K562 (cell line): ENCODE measurements at regions not wholly inside any gene's neighbourhood (a gene's known extent, or its start where the extent isn't known, plus 50 kb on each side); places are given as distances from the start of the nearest gene placed in this dataset.

Experiments
- ATAC-seq: fragments of 200-7000 bp; cut with Tn5 transposase; 3 replicates; pipeline ENCODE4 v1.9.1; 2020; ENCODE audit warnings: moderate library complexity
- BruUV-seq: library from RNA; stranded (reverse); fragments of 400-500 nt; replicated peaks from 2 replicates; lab custom pipeline; 2021; lab: Mats Ljungman, UMichigan
- CTCF ChIA-PET: fragments of 300-600 bp; formaldehyde crosslinking; extraction: SDS; loops from one replicate; lab custom pipeline; 2021; ENCODE audit warnings: low intra/inter-chr PET ratio; lab: Yijun Ruan, JAX
- POLR2A ChIA-PET: fragments of 300-600, 350-650 bp; sonication (Branson Sonifier 250); formaldehyde crosslinking; extraction: SDS; loops from one replicate; lab custom pipeline; 2021; ENCODE audit warnings: antibody characterized with exemption, inconsistent platforms; lab: Yijun Ruan, JAX
- DNase-seq, 4 experiments: peaks; one replicate each; pipeline versions ENCODE4 v3.0.0 to v3.0.0-alpha.2; 2011 to 2018; ENCODE audit warnings: low spot score in 3 of 4, mixed read lengths in 3 of 4; ENCODE audit errors: extremely low read depth in 1 of 4
- FAIRE-seq: peaks from 2 replicates; lab custom pipeline; 2011; peaks lifted over from hg19 to GRCh38; lab: Jason Lieb, UNC
- H2AFZ ChIP-seq: 2 replicates; pipeline ENCODE4 v1.6.0; 2011; ENCODE audit warnings: low read depth, low read length, control low read depth, inconsistent platforms
- H3K27ac ChIP-seq: fragments of 200-600 bp; 3 replicates; pipeline ENCODE4 v1.8.0; 2011; ENCODE audit warnings: low read depth, mild to moderate bottlenecking, control low read depth, inconsistent platforms, low read length, moderate library complexity, mixed read lengths; ENCODE audit errors: extremely low read depth
- H3K27me3 ChIP-seq, 2 experiments: fragments of 300-600 bp in 1 of 2; 2 replicates in 1 of 2; 3 replicates in 1 of 2; pipeline versions ENCODE4 v1.6.0 to v1.8.0; 2011; ENCODE audit warnings: inconsistent platforms in 2 of 2, low read length in 2 of 2, mild to moderate bottlenecking in 1 of 2, mixed read lengths in 1 of 2, moderate library complexity in 1 of 2; ENCODE audit not compliant: control insufficient read depth in 2 of 2, insufficient read depth in 2 of 2
- H3K36me3 ChIP-seq: fragments of 300-600 bp; 3 replicates; pipeline ENCODE4 v1.8.0; 2011; ENCODE audit warnings: mild to moderate bottlenecking, low read length, inconsistent platforms; ENCODE audit not compliant: control insufficient read depth, insufficient read depth
- H3K4me1 ChIP-seq, 2 experiments: fragments of 200-600 bp in 1 of 2; replicated peaks in 1 of 2; 2 replicates in 1 of 2; 3 replicates in 1 of 2; pipeline versions ENCODE4 v1.5.1 to v1.8.0; 2011; ENCODE audit warnings: inconsistent platforms in 2 of 2, low read length in 2 of 2, mild to moderate bottlenecking in 1 of 2, mixed read lengths in 1 of 2, moderate library complexity in 1 of 2; ENCODE audit not compliant: control insufficient read depth in 2 of 2, insufficient read depth in 2 of 2
- H3K4me2 ChIP-seq: 2 replicates; pipeline ENCODE4 v1.6.1; 2011; ENCODE audit warnings: low read length, control low read depth, inconsistent platforms, mixed read lengths; ENCODE audit not compliant: insufficient read depth
- H3K4me3 ChIP-seq: fragments of 200-600 bp; sonication (generic), shearing (Covaris generic); 2 replicates; pipeline ENCODE4 v1.5.1; 2016; ENCODE audit warnings: control low read depth, inconsistent platforms
- H3K79me2 ChIP-seq: fragments of 200-600 bp; 3 replicates; pipeline ENCODE4 v1.8.0; 2011; ENCODE audit warnings: low read length, inconsistent platforms; ENCODE audit not compliant: control insufficient read depth, insufficient read depth
- H3K9ac ChIP-seq, 2 experiments: 2 replicates each; pipeline versions ENCODE4 v1.6.0 to v1.6.1; 2011; ENCODE audit warnings: low read depth in 2 of 2, low read length in 2 of 2, control low read depth in 1 of 2, inconsistent platforms in 1 of 2, mild to moderate bottlenecking in 1 of 2, mixed read lengths in 1 of 2; ENCODE audit not compliant: insufficient read depth in 1 of 2
- H3K9me1 ChIP-seq: one replicate; pipeline ENCODE4 v1.6.0; 2011; ENCODE audit warnings: inconsistent platforms, mild to moderate bottlenecking, low read length, moderate library complexity; ENCODE audit not compliant: control insufficient read depth, insufficient read depth
- H3K9me3 ChIP-seq: replicated peaks from 2 replicates; pipeline ENCODE4 v1.5.1; 2011; ENCODE audit warnings: low read depth, low read length, inconsistent platforms; ENCODE audit not compliant: control insufficient read depth, insufficient read depth
- H4K20me1 ChIP-seq: replicated peaks from 2 replicates; pipeline ENCODE4 v1.6.1; 2011; ENCODE audit warnings: low read length, inconsistent platforms, mixed read lengths; ENCODE audit not compliant: control insufficient read depth, insufficient read depth
- CBX2 ChIP-seq: fragments of 200-600 bp; sonication (generic); IDR thresholded peaks from one replicate; pipeline ENCODE4 v1.6.1; 2012; ENCODE audit warnings: mild to moderate bottlenecking, low read length, inconsistent platforms; ENCODE audit not compliant: insufficient read depth, poor library complexity, severe bottlenecking
- CSDE1 ChIP-seq, 2 experiments: fragments of 450-650 bp; IDR thresholded peaks; 2 replicates each; pipeline ENCODE4 v1.6.1; 2016; ENCODE audit warnings: mild to moderate bottlenecking in 1 of 2
- MBD2 ChIP-seq: sonication (generic); IDR thresholded peaks from 2 replicates; pipeline ENCODE4 v1.6.1; 2016; ENCODE audit warnings: low read depth, borderline replicate concordance
- ZNF280A ChIP-seq: fragments of 450-650 bp; IDR thresholded peaks from 2 replicates; pipeline ENCODE4 v1.6.1; 2018; ENCODE audit warnings: mild to moderate bottlenecking, low read depth; ENCODE audit not compliant: partially characterized antibody
- in situ Hi-C: fragments of 300-500 bp; cut with MboI; formaldehyde crosslinking; loops from 4 replicates; pipeline ENCODE4 v1.15.0; 2018; ENCODE audit warnings: inconsistent platforms, mixed read lengths
- intact Hi-C: fragments of 100-400 bp; cut with micrococcal nuclease; formaldehyde crosslinking; loops from 2 replicates; pipeline ENCODE4 v1.14.2; 2022
- TF ChIP-seq, protein P1 (sequence below): sonication (generic); formaldehyde crosslinking; IDR thresholded peaks from 2 replicates; pipeline ENCODE4 v1.8.0; 2022; ENCODE audit warnings: mild to moderate bottlenecking, low read depth, missing genetic modification reagents

- Histone ChIP-seq H3K27ac (no peak overlapping the region), H3K4me1 (no peaks in the 10 kb centered on the region)
- CTCF ChIA-PET: no interaction called here
Measured at GRCh38 chr21:16044676-16045075, 314.9 kb downstream of the USP25 start.

More at GRCh38 chr21:16044676-16045075, 314.9 kb downstream of the USP25 start:
- BruUV-seq: no TSS peak
- Histone ChIP-seq H3K9me3 (no peaks in the 10 kb centered on the region), H2AFZ (no peak overlapping the region), H3K36me3 (no peaks in the 10 kb centered on the region), H3K9ac (no peak overlapping the region), H4K20me1 (no peaks in the 10 kb centered on the region), H3K79me2 (no peaks in the 10 kb centered on the region), H3K4me2 (no peak overlapping the region), H3K4me3 (no peak overlapping the region), H3K27me3 (no peaks in the 10 kb centered on the region), H3K9me1 (no peaks in the 10 kb centered on the region)
- no peak for DNase-seq
- intact Hi-C loops (no loop called here), in situ Hi-C loops (no loop called here)
- no peak for FAIRE-seq
- POLR2A ChIA-PET: no interaction called here
- TF ChIP-seq CBX2 (no peak), CSDE1 (IDR thresholded peaks at IDR 0.05) (no peak), MBD2 (no peak), ZNF280A (no peak)
- TF ChIP-seq, protein P1, sequence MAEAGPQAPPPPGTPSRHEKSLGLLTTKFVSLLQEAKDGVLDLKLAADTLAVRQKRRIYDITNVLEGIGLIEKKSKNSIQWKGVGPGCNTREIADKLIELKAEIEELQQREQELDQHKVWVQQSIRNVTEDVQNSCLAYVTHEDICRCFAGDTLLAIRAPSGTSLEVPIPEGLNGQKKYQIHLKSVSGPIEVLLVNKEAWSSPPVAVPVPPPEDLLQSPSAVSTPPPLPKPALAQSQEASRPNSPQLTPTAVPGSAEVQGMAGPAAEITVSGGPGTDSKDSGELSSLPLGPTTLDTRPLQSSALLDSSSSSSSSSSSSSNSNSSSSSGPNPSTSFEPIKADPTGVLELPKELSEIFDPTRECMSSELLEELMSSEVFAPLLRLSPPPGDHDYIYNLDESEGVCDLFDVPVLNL (CRISPR knock-in tag): no peak
- ATAC-seq: no peak
